ENCODE measurements at regions not wholly inside any gene's neighbourhood (a gene's known extent, or its start where the extent isn't known, plus 50 kb on each side); places are given as distances from the start of the nearest gene placed in this dataset.

- TF ChIP-seq, protein P1, sequence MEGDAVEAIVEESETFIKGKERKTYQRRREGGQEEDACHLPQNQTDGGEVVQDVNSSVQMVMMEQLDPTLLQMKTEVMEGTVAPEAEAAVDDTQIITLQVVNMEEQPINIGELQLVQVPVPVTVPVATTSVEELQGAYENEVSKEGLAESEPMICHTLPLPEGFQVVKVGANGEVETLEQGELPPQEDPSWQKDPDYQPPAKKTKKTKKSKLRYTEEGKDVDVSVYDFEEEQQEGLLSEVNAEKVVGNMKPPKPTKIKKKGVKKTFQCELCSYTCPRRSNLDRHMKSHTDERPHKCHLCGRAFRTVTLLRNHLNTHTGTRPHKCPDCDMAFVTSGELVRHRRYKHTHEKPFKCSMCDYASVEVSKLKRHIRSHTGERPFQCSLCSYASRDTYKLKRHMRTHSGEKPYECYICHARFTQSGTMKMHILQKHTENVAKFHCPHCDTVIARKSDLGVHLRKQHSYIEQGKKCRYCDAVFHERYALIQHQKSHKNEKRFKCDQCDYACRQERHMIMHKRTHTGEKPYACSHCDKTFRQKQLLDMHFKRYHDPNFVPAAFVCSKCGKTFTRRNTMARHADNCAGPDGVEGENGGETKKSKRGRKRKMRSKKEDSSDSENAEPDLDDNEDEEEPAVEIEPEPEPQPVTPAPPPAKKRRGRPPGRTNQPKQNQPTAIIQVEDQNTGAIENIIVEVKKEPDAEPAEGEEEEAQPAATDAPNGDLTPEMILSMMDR (IDR thresholded peaks at IDR 0.05; ENCODE audit: poor library complexity): no peak
- no peak for TF ChIP-seq EZH2 (IDR thresholded peaks at IDR 0.05; ENCODE audit: borderline replicate concordance)
Observed at GRCh38 chr18:10169814-10170213, 256.0 kb downstream of the VAPA start.

All from hepatocyte (in vitro differentiated cells).